Bone marrow (tissue), 2 donors: ENCODE measurements at regions not wholly inside any gene's neighbourhood (a gene's known extent, or its start where the extent isn't known, plus 50 kb on each side); places are given as distances from the start of the nearest gene placed in this dataset.
"Not testable (repeated sequence)": the region's sequence is repeated elsewhere in the genome, so short reads cannot be mapped to it uniquely, and the experiment has no call there.

Source experiments
- DNase-seq, 2 donors: peaks; one replicate each; lab custom pipeline; 2025; lab: John Stamatoyannopoulos, UW

GRCh38 chr10:90269699-90270098 is 568.3 kb downstream of the KIF20B start:
- no peak for DNase-seq

GRCh38 chr10:90274721-90275468 is 573.5 kb downstream of the KIF20B start:
- DNase-seq: no peak

- DNase-seq: no peak
These were observed 575.6 kb downstream of the KIF20B start for GRCh38 chr10:90276894-90277475.

- DNase-seq: no peak
These were observed 571.4 kb downstream of the HTR7 start for GRCh38 chr10:90286406-90286805.

GRCh38 chr10:90286941-90287340 is 570.9 kb downstream of the HTR7 start:
- DNase-seq: no peak

GRCh38 chr10:90288391-90288933 is 569.4 kb downstream of the HTR7 start:
- no peak for DNase-seq

GRCh38 chr10:90289037-90289436 is 568.8 kb downstream of the HTR7 start:
- DNase-seq: no peak

- DNase-seq: no peak
These were observed 564.2 kb downstream of the HTR7 start for GRCh38 chr10:90293616-90294015.

- DNase-seq: not testable (repeated sequence)
These were observed 562.9 kb downstream of the HTR7 start for GRCh38 chr10:90294821-90295540.

- DNase-seq: not testable (repeated sequence)
These were observed 555.8 kb downstream of the HTR7 start for GRCh38 chr10:90302031-90302430.

- DNase-seq: no peak
These were observed 554.9 kb downstream of the HTR7 start for GRCh38 chr10:90302758-90303481.

GRCh38 chr10:90304533-90304932 is 553.3 kb downstream of the HTR7 start:
- no peak for DNase-seq

GRCh38 chr10:90306187-90306586 is 551.7 kb downstream of the HTR7 start:
- no peak for DNase-seq

GRCh38 chr10:90308223-90308622 is 549.6 kb downstream of the HTR7 start:
- DNase-seq: no peak

GRCh38 chr10:90313576-90314325 is 544.1 kb downstream of the HTR7 start:
- no peak for DNase-seq

- no peak for DNase-seq
These were observed 543.1 kb downstream of the HTR7 start for GRCh38 chr10:90314718-90315117.

GRCh38 chr10:90317172-90317571 is 540.7 kb downstream of the HTR7 start:
- DNase-seq: no peak

GRCh38 chr10:90318659-90319058 is 539.2 kb downstream of the HTR7 start:
- DNase-seq: no peak

- DNase-seq: no peak
These were observed 538.5 kb downstream of the HTR7 start for GRCh38 chr10:90319188-90319914.

- DNase-seq: no peak
These were observed 536.6 kb downstream of the HTR7 start for GRCh38 chr10:90321132-90321816.
